Right forelimb (tissue), 1 donor: ENCODE measurements at regions not wholly inside any gene's neighbourhood (a gene's known extent, or its start where the extent isn't known, plus 50 kb on each side); places are given as distances from the start of the nearest gene placed in this dataset.
"Not testable (repeated sequence)": the region's sequence is repeated elsewhere in the genome, so short reads cannot be mapped to it uniquely, and the experiment has no call there.

ENCODE experiments used
- DNase-seq: peaks from one replicate; pipeline ENCODE4 v3.0.0-alpha.2; 2018

GRCh38 chr10:36023939-36024338 is 381.8 kb upstream of the FZD8 start:
- DNase-seq = no peak

- DNase-seq = no peak
These were observed 379.0 kb upstream of the FZD8 start for GRCh38 chr10:36021096-36021495.

- no peak for DNase-seq
These were observed 377.7 kb upstream of the FZD8 start for GRCh38 chr10:36019749-36020148.

GRCh38 chr10:36018996-36019395 is 376.9 kb upstream of the FZD8 start:
- DNase-seq = no peak

GRCh38 chr10:36017137-36017536 is 375.0 kb upstream of the FZD8 start:
- no peak for DNase-seq

GRCh38 chr10:36007369-36007768 is 365.3 kb upstream of the FZD8 start:
- DNase-seq = no peak

- DNase-seq = no peak
These were observed 361.6 kb upstream of the FZD8 start for GRCh38 chr10:36003688-36004087.

GRCh38 chr10:36003031-36003600 is 361.0 kb upstream of the FZD8 start:
- no peak for DNase-seq

GRCh38 chr10:36002445-36002844 is 360.3 kb upstream of the FZD8 start:
- no peak for DNase-seq

GRCh38 chr10:36000754-36001153 is 358.7 kb upstream of the FZD8 start:
- not testable (repeated sequence) for DNase-seq

- DNase-seq = no peak
These were observed 355.9 kb upstream of the FZD8 start for GRCh38 chr10:35998026-35998425.

GRCh38 chr10:35995485-35995884 is 353.4 kb upstream of the FZD8 start:
- DNase-seq = no peak

GRCh38 chr10:35993591-35994515 is 351.8 kb upstream of the FZD8 start:
- no peak for DNase-seq

- no peak for DNase-seq
These were observed 350.0 kb upstream of the FZD8 start for GRCh38 chr10:35992107-35992506.

GRCh38 chr10:35986756-35987502 is 344.8 kb upstream of the FZD8 start:
- DNase-seq = no peak

GRCh38 chr10:35979116-35979515 is 337.0 kb upstream of the FZD8 start:
- no peak for DNase-seq

- not testable (repeated sequence) for DNase-seq
These were observed 332.0 kb upstream of the FZD8 start for GRCh38 chr10:35973912-35974591.

- no peak for DNase-seq
These were observed 330.2 kb upstream of the FZD8 start for GRCh38 chr10:35972275-35972674.

- no peak for DNase-seq
These were observed 329.3 kb upstream of the FZD8 start for GRCh38 chr10:35971397-35971796.

GRCh38 chr10:35963685-35964084 is 321.6 kb upstream of the FZD8 start:
- no peak for DNase-seq

- no peak for DNase-seq
These were observed 319.4 kb upstream of the FZD8 start for GRCh38 chr10:35961501-35961900.

- DNase-seq = no peak
These were observed 317.2 kb upstream of the FZD8 start for GRCh38 chr10:35959252-35959651.

- not testable (repeated sequence) for DNase-seq
These were observed 316.5 kb upstream of the FZD8 start for GRCh38 chr10:35958609-35959008.
